Spleen (tissue), 7 donors: ENCODE measurements at regions not wholly inside any gene's neighbourhood (a gene's known extent, or its start where the extent isn't known, plus 50 kb on each side); places are given as distances from the start of the nearest gene placed in this dataset.

Experiments used
- CTCF ChIP-seq, 11 experiments: fragments of 200-600 bp in 7 of 11; fragments of 450-650 bp in 4 of 11; sonication (generic) in 4 of 11; IDR thresholded peaks in 8 of 11; conservative IDR thresholded peaks in 3 of 11; 1 replicate in 7 of 11; 2 replicates in 4 of 11; pipeline versions ENCODE4 v1.4.0 to v1.8.0; 2016 to 2021; ENCODE audit warnings: antibody characterized with exemption in 11 of 11, inconsistent platforms in 4 of 11, mild to moderate bottlenecking in 1 of 11
- POLR2AphosphoS5 ChIP-seq, 3 donors: sonication (generic); formaldehyde crosslinking; IDR thresholded peaks; one replicate each; pipeline ENCODE4 v1.5.1; 2017; ENCODE audit warnings: antibody characterized with exemption in 3 of 3
- donor health status: DM: no; HTN: no; CAD: no; lungs with moderate emphysema.
- donor health status: DM: no; HTN: no; CAD: no.
- donor health status: DM: no; HTN: no; CAD: no.

- TF ChIP-seq CTCF (IDR thresholded peaks at IDR 0.05 in 8 of 11, conservative IDR thresholded peaks at IDR 0.05 in 3 of 11), result no peak
- no peak for TF ChIP-seq POLR2AphosphoS5 (IDR thresholded peaks at IDR 0.05)
Observed at GRCh38 chr21:28598214-28598613, 394.5 kb downstream of the LTN1 start.
